H9 (cell line): ENCODE measurements at regions not wholly inside any gene's neighbourhood (a gene's known extent, or its start where the extent isn't known, plus 50 kb on each side); places are given as distances from the start of the nearest gene placed in this dataset.

Source experiments
- DNase-seq: peaks from one replicate; pipeline ENCODE4 v3.0.0-alpha.2; 2017
- H2AFZ ChIP-seq: one replicate; pipeline ENCODE4 v1.6.1; 2013; ENCODE audit warnings: mild to moderate bottlenecking, low read length, control low read depth, moderate library complexity
- H2AK5ac ChIP-seq: 2 replicates; pipeline ENCODE4 v1.6.1; 2013; ENCODE audit warnings: low read length, control low read depth, mixed read lengths; ENCODE audit not compliant: insufficient read length
- H2BK120ac ChIP-seq: one replicate; pipeline ENCODE4 v1.6.1; 2013; ENCODE audit warnings: low read depth, mild to moderate bottlenecking, low read length, control low read depth, inconsistent platforms; ENCODE audit not compliant: poor library complexity, severe bottlenecking
- H2BK12ac ChIP-seq: 2 replicates; pipeline ENCODE4 v1.6.1; 2013; ENCODE audit warnings: low read length, control low read depth, mixed read lengths, low read depth; ENCODE audit not compliant: insufficient read length
- H2BK15ac ChIP-seq: 2 replicates; pipeline ENCODE4 v1.6.1; 2013; ENCODE audit warnings: low read depth, low read length, control low read depth
- H2BK20ac ChIP-seq: one replicate; pipeline ENCODE4 v1.6.1; 2013; ENCODE audit warnings: low read depth, mild to moderate bottlenecking, low read length, control low read depth, inconsistent platforms; ENCODE audit not compliant: poor library complexity, severe bottlenecking
- H2BK5ac ChIP-seq: 2 replicates; pipeline ENCODE4 v1.6.1; 2013; ENCODE audit warnings: low read length, control low read depth, mixed read lengths; ENCODE audit not compliant: insufficient read length
- H3K14ac ChIP-seq: 2 replicates; pipeline ENCODE4 v1.6.1; 2013; ENCODE audit warnings: low read length, control low read depth; ENCODE audit not compliant: insufficient read depth
- H3K18ac ChIP-seq: 2 replicates; pipeline ENCODE4 v1.6.1; 2013; ENCODE audit warnings: low read depth, mild to moderate bottlenecking, mixed read lengths, low read length, control low read depth; ENCODE audit not compliant: insufficient read length
- H3K23ac ChIP-seq: 2 replicates; pipeline ENCODE4 v1.6.1; 2013; ENCODE audit warnings: low read length, control low read depth, mixed read lengths, low read depth; ENCODE audit not compliant: insufficient read length
- H3K23me2 ChIP-seq: 2 replicates; pipeline ENCODE4 v1.6.1; 2013; ENCODE audit warnings: low read depth, mild to moderate bottlenecking, mixed read lengths, low read length, control low read depth; ENCODE audit not compliant: insufficient read length, poor library complexity, severe bottlenecking
- H3K27ac ChIP-seq: 2 replicates; pipeline ENCODE4 v1.5.1; 2013; ENCODE audit warnings: low read length, control low read depth, mixed read lengths, low read depth; ENCODE audit not compliant: insufficient read length
- H3K27me3 ChIP-seq: 2 replicates; pipeline ENCODE4 v1.6.1; 2013; ENCODE audit warnings: low read length, control low read depth, inconsistent platforms; ENCODE audit not compliant: insufficient read depth
- H3K4ac ChIP-seq: 2 replicates; pipeline ENCODE4 v1.6.1; 2013; ENCODE audit warnings: low read depth, mild to moderate bottlenecking, control low read depth, inconsistent platforms, low read length, moderate library complexity
- H3K4me1 ChIP-seq: 2 replicates; pipeline ENCODE4 v1.6.1; 2013; ENCODE audit warnings: low read length, control low read depth, inconsistent platforms; ENCODE audit not compliant: insufficient read depth
- H3K4me2 ChIP-seq: 2 replicates; pipeline ENCODE4 v1.6.1; 2013; ENCODE audit warnings: low read length, control low read depth, mixed read lengths; ENCODE audit not compliant: insufficient read length, insufficient read depth
- H3K56ac ChIP-seq: 2 replicates; pipeline ENCODE4 v1.6.1; 2013; ENCODE audit warnings: low read depth, mild to moderate bottlenecking, mixed read lengths, low read length, control low read depth; ENCODE audit not compliant: insufficient read length
- H3K79me1 ChIP-seq: 2 replicates; pipeline ENCODE4 v1.6.1; 2013; ENCODE audit warnings: low read depth, mild to moderate bottlenecking, moderate library complexity, low read length, control low read depth, inconsistent platforms; ENCODE audit not compliant: insufficient read depth, poor library complexity, severe bottlenecking
- H3K79me2 ChIP-seq: 2 replicates; pipeline ENCODE4 v1.6.1; 2013; ENCODE audit warnings: low read length, control low read depth, inconsistent platforms; ENCODE audit not compliant: insufficient read depth
- H3K9ac ChIP-seq: 2 replicates; pipeline ENCODE4 v1.6.1; 2013; ENCODE audit warnings: low read length, control low read depth, mixed read lengths; ENCODE audit not compliant: insufficient read length; ENCODE audit errors: extremely low read depth
- H3K9me3 ChIP-seq: one replicate; pipeline ENCODE4 v1.6.1; 2013; ENCODE audit warnings: low read depth, low read length, inconsistent platforms; ENCODE audit not compliant: control insufficient read depth
- H3T11ph ChIP-seq: one replicate; pipeline ENCODE4 v1.6.1; 2013; ENCODE audit warnings: mild to moderate bottlenecking, low read length, control low read depth, inconsistent platforms
- H4K20me1 ChIP-seq: one replicate; pipeline ENCODE4 v1.6.1; 2013; ENCODE audit not compliant: control insufficient read depth, insufficient read length, insufficient read depth
- H4K5ac ChIP-seq: 2 replicates; pipeline ENCODE4 v1.6.1; 2013; ENCODE audit warnings: low read depth, mild to moderate bottlenecking, mixed read lengths, low read length, control low read depth; ENCODE audit not compliant: insufficient read length
- H4K8ac ChIP-seq: replicated peaks from 2 replicates; pipeline ENCODE4 v1.6.1; 2013; ENCODE audit warnings: low read length, control low read depth, mixed read lengths, low read depth; ENCODE audit not compliant: insufficient read length
- H4K91ac ChIP-seq: 2 replicates; pipeline ENCODE4 v1.6.1; 2013; ENCODE audit warnings: low read depth, mild to moderate bottlenecking, moderate library complexity, mixed read lengths, low read length, control low read depth; ENCODE audit not compliant: insufficient read length
- H3K27ac Mint-ChIP-seq, 3 experiments: 2 replicates in 2 of 3; 3 replicates in 1 of 3; pipeline ENCODE4 v1.8.0; 2020 to 2021; ENCODE audit warnings: mixed read lengths in 3 of 3, mild to moderate bottlenecking in 1 of 3, moderate library complexity in 1 of 3
- H3K27me3 Mint-ChIP-seq: 2 replicates; pipeline ENCODE4 v1.8.0; 2021; ENCODE audit warnings: low read depth, mild to moderate bottlenecking, moderate library complexity, mixed read lengths
- H3K36me3 Mint-ChIP-seq, 3 experiments: 2 replicates in 2 of 3; 3 replicates in 1 of 3; pipeline ENCODE4 v1.8.0; 2020 to 2021; ENCODE audit warnings: low read depth in 3 of 3, mixed read lengths in 3 of 3; ENCODE audit not compliant: insufficient read depth in 1 of 3
- H3K4me1 Mint-ChIP-seq, 2 experiments: 2 replicates each; pipeline ENCODE4 v1.8.0; 2020; ENCODE audit warnings: mixed read lengths in 2 of 2
- H3K4me3 Mint-ChIP-seq, 2 experiments: 2 replicates in 1 of 2; 3 replicates in 1 of 2; pipeline ENCODE4 v1.8.0; 2020 to 2021; ENCODE audit warnings: mild to moderate bottlenecking in 2 of 2, mixed read lengths in 2 of 2, moderate library complexity in 1 of 2
- H3K9me3 Mint-ChIP-seq, 2 experiments: 2 replicates in 1 of 2; 3 replicates in 1 of 2; pipeline ENCODE4 v1.8.0; 2020; ENCODE audit warnings: mild to moderate bottlenecking in 2 of 2, mixed read lengths in 2 of 2, moderate library complexity in 1 of 2
- CTCF ChIP-seq: fragments of 200-600 bp; sonication (generic); conservative IDR thresholded peaks from 3 replicates; pipeline ENCODE4 v1.8.0; 2021; ENCODE audit warnings: antibody characterized with exemption, mild to moderate bottlenecking
- WGBS: extraction: QIAGEN DNeasy Blood & Tissue Kit; methylation state at CpG from one replicate; pipeline ENCODE4 v1.1.7; 2013; ENCODE audit warnings: missing lambda C conversion rate, low lambda C conversion rate, mixed read lengths; ENCODE audit not compliant: insufficient read length; ENCODE audit errors: extremely low coverage; 5-methylcytosine and 5-hydroxymethylcytosine counted together

DNA sequence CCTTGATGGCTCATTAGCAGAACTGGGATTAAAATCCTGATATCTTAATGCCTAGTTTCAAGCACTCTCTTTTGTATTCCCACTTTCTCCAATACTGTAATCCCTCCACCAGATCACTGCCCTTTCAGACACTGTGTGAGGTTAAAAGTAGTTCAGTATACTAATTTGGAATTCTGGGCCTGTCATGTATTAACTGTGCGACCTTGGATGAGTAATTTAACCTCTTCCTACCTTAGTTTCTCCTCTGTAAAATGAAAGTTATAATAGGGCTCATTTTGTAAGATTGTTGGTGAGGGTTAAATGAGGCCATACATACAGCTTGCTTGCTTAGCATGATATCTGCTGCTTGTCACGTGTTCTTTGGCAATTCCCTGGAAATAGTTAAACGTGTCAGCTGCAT is 207.3 kb upstream of the HS3ST1 start:
- Histone ChIP-seq H3K4me2 (no peak overlapping the region), H4K8ac (no peak overlapping the region), H3K79me2 (no peaks in the 10 kb centered on the region), H3K18ac (no peak overlapping the region), H2AFZ (no peak overlapping the region), H3T11ph (no peak overlapping the region), H3K27ac (no peak overlapping the region), H2BK20ac (no peak overlapping the region), H3K4ac (no peak overlapping the region), H3K79me1 (no peaks in the 10 kb centered on the region), H2BK120ac (no peak overlapping the region), H2BK5ac (no peak overlapping the region), H3K9ac (no peak overlapping the region), H4K20me1 (no peaks in the 10 kb centered on the region), H3K23ac (no peak overlapping the region), H4K5ac (no peak overlapping the region), H3K9me3 (no peaks in the 10 kb centered on the region), H3K56ac (no peak overlapping the region), H2AK5ac (no peak overlapping the region), H2BK15ac (no peak overlapping the region), H4K91ac (no peak overlapping the region), H3K14ac (no peak overlapping the region), H3K4me1 (no peaks in the 10 kb centered on the region), H2BK12ac (no peak overlapping the region), H3K27me3 (no peaks in the 10 kb centered on the region), H3K23me2 (no peaks in the 10 kb centered on the region)
- TF ChIP-seq CTCF: no peak
- no CpG with 5 or more reads among the region's 3 CpGs for whole genome bisulfite sequencing
- Mint-ChIP-seq H3K36me3 (peaks cover 2 to 11% (median 10%) of the 10 kb centered on the region in 3 experiments; a peak in 4 of 7 replicates), H3K27me3 (no peaks in the 10 kb centered on the region), H3K4me1 (peaks cover 20% of the 10 kb centered on the region in 2 experiments), H3K9me3 (peaks cover 13 to 18% of the 10 kb centered on the region in 2 experiments), H3K27ac (no peak overlapping the region), H3K4me3 (no peak overlapping the region)
- DNase-seq: no peak
